Left ventricle myocardium superior (tissue), 1 donor: ENCODE measurements at regions not wholly inside any gene's neighbourhood (a gene's known extent, or its start where the extent isn't known, plus 50 kb on each side); places are given as distances from the start of the nearest gene placed in this dataset.

Source experiments
- ATAC-seq: fragments of 200-7000 bp; cut with Tn5 transposase; one replicate; pipeline ENCODE4 v1.9.1; 2020; ENCODE audit warnings: mild to moderate bottlenecking, moderate library complexity
- DNase-seq: peaks from one replicate; pipeline ENCODE4 v3.0.0-alpha.2; 2020
- intact Hi-C: fragments of 100-400 bp; cut with micrococcal nuclease; formaldehyde crosslinking; loops from one replicate; pipeline ENCODE4 v1.11.0; 2022
- donor health status: DM: no; HTN: yes; CAD: no; lungs with severe emphysema.

DNA sequence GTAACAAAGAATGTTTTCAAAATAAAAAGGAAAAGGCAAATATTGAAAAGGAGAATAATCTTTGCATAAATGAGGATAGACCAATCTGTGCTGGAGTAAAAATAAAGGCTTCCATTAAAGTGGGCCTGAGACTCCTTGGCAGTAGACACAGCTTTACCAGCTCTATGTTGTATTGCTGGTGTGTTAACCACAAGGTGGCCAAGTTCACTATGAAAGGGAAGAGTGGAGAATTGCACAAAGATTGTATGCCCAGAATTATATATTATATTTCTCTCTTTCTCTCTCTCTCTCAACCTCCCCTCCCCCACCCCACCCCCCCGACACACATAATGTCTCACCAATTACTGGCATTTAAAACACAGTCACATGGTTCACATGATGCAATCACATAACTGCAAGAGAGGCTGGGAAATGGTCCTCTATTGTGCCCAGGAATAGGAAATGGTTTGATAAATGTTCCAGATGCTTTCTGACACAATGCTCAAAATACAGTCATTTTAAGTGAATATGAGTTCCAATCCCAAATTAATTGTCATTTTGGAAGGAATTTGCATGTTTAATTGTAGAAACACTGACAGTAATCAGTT lies 222.6 kb upstream of the SYT1 start:
- intact Hi-C loops, result no loop called here

DNA sequence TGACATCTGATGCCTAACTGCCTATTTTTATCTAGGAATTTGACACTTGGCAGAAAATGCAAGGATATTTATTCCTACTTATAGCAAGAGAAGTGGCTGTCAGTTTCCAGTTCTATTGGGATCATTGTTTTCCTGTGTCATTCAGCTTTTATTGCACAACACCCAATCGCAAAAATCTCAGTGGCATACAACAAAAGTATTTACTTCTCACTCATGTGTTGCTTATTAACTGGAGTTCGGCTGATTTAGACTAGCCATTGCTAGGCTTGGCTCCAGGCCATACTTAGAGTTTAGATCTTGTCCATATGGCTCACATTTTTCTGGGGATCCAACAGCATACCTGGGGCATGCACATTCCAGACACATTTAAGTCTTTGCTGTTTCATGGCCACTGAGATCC lies 218.6 kb upstream of the SYT1 start:
- DNase-seq (no peak), ATAC-seq (no peak)
- intact Hi-C loops, result no loop called here

More for the DNA sequence above, 222.6 kb upstream of the SYT1 start:
- DNase-seq, result no peak
- ATAC-seq, result no peak

DNA sequence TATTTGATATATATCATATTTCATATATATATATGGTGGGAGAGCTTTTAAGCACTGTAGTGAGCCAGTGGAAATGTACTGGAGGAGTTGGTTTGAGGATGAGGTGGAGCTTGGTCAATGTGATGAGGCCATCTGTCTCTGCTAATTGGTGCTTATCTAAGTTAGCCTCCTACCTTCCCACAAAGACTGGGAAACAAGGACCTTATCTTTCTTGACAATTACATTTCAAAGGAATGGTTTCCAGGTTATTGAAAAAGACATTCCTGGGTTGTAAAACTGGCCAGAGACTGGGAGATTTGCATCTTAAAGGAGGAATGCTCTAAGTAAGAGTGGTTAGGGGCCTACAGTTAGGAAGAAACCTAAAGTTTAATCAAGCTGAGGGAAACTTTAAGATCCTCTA lies 212.8 kb upstream of the SYT1 start:
- DNase-seq (no peak), ATAC-seq (no peak)
- intact Hi-C loops, result no loop called here

DNA sequence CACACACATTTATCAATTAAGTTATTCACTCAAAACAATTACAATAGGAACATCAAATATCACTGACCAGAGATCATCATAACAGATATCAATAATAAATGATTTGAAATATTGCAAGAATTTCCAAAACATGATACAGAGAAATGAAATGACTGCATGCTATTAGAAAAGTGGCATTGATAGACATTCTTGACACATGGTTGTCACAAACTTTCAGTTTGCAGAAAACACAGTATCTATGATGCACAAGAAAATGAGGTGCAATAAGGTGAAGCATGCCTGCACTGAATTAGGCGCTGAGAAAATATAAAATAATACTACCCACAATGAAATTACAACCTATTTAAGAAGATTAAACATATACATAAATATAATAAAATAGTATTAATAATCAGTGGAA lies 198.0 kb upstream of the SYT1 start:
- ATAC-seq (no peak), DNase-seq (no peak)
- intact Hi-C loops, result no loop called here

DNA sequence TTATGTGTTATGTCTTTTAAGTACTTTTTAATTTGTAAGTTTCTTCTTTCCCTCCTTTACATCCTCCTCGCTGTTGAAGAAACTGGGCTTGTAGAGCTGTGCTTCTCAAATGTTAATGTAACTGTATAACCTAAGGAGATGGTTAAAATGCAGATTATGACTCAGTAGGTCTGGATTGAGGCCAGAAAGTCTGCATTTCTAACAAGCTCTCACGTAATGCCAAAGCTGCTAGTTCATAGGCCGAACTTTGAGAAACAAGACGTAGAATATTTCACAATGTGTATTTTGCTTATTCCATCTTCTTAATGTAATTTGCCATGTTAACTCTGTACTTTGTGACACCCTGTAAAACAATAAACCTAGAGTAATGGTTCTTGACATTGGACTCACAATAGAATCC lies 193.3 kb upstream of the SYT1 start:
- ATAC-seq (no peak), DNase-seq (no peak)
- intact Hi-C loops, result no loop called here

DNA sequence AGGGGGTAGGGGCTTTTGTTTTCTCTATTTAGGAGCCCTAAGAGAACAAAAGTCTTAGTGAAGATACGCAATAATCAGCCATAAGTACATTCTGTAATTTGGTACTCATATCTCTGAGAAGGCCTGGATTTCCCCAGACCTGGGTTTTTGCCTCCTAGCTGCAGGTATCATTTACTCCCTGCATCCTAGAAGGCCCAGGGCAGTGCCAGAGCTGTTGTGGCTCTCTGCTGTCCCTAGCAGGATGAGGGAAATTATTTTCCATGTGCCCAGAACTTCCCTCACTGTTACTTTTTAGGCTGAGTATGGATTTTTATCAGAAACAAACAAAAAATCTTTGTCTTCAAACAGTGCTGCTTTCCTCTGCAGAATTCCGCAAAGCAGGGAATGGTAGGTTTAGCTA lies 192.5 kb upstream of the SYT1 start:
- no peak for DNase-seq
- intact Hi-C loops, result no loop called here
- ATAC-seq, result no peak

DNA sequence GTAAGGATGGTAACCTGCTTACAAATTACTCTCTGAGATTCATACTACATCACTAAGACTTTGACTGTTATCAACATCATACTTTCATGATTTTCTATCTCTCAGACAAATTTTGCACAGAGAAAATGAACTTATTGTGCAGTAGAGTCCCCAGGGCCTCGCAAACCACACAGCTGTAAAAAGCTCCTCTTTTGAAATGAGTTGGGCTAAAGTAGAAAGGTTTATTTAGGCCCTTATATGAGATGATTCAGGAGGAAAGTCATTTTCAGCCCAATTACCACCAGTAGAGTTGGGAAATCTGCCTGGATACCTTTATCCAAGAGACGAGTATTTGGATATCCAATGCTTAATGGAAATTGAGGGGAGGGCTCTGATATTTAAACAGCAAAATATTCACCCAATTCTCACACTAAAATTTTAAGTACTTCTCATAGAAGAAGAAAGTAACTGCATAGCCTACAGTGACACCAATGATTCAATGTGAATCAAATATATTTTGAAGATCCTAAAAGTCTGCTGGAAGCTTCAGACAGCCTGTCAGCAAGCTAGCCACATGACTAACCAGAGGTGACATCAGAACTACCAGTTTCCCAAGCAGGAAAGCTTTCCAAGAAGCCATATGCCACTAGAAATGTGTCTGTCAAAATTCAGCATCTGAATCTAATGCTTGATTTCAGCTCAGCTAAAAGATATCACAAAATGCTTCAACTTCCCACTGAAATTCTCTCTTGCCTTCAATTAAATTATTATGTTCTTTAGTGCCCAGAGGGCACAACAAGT lies 190.1 kb upstream of the SYT1 start:
- ATAC-seq (no peak), DNase-seq (no peak)
- intact Hi-C loops, result no loop called here

DNA sequence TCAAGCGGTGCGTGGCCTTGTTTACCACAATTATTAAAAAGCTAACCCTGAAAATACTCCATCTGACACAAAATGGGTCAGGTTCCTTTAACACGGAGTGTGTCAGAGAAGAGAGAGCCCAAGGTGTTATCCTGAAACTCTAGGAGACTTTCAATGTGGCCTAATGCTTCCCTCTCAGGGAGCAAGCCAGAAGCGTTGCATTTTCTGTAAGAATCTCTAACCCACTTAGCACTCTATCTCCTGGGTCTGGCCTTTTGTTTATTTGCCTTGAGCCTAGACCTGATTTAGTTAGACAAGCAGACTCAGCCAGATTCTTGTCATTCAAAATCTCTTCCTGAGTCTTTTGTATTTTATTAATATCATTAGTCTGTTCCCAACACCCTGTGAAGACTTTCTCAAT lies 184.0 kb upstream of the SYT1 start:
- ATAC-seq (no peak), DNase-seq (no peak)
- intact Hi-C loops, result no loop called here

DNA sequence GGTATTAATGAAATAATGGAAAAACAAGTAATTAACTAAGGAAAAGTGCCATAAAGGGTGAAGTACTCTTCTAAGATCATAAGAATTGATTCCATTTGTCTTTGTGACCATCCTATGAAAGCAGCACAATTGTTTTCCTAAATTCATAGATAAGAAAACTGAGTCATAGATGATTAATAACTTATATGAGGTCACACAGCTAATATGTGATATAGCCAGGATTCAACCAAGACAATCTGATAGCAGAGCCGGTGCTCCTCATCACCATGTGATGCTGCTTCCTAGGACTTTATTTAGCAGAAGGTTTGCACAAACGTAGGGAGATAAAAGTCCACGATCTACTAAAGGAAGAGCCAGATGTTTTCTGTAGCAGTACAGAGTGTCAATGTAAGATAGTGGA lies 181.5 kb upstream of the SYT1 start:
- ATAC-seq (no peak), DNase-seq (no peak)
- intact Hi-C loops, result no loop called here

DNA sequence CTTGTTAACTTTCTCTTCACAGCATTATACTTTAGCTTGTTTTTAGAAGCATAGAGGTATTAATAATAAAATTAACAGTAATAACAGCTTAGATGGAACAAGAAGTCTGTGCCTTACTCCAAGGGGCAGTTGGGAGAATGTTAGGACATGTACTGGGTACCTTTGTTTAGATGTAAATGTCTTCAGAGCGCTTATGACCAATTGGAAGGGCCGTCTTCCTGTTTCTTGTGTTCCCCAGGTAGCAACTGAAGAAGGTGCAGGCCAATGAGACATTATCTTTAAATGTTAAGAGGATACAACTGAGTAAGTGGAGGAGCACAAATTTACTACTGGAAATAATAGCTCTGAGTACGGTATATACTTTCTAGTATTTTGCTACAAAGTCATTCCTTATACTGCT lies 180.9 kb upstream of the SYT1 start:
- DNase-seq (no peak), ATAC-seq (no peak)
- intact Hi-C loops, result no loop called here

DNA sequence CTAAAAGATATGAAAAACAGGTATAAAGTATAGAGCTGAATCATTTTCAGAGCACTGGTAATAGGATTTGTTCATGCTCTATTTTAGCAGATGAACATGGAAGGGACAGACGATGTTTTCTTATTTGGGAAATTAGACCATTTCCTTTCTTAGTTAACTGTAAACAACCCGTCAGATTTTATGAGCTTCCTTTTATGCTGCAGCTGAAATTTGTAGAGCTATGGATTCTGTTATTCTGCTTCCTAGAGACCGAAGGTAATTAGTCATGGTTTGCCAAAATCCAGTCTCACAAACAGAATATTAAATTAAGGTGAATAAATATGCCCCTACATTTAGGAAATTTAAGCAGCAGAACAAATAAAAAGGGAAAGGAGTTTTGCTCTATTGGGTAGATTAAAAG lies 180.2 kb upstream of the SYT1 start:
- intact Hi-C loops, result no loop called here
- no peak for DNase-seq
- ATAC-seq, result no peak

DNA sequence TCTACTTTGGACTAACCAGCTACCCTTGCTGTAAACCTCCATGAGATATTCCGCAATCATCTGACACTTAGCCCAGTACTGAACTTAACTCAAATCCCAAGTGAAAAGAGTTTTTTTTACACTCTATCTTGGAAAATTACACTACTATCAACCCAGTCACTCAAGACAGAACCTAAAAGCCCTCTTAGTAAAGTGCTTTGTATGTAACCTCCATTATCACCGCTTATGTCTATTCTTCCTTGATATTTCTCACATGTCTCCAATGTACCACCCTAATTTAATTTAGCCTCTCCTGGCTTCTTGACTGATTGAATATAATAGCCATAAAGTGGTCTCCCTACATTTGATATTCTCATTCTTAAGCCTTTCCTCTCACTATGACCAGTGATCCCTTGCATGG lies 168.8 kb upstream of the SYT1 start:
- DNase-seq (no peak), ATAC-seq (no peak)
- intact Hi-C loops, result no loop called here

DNA sequence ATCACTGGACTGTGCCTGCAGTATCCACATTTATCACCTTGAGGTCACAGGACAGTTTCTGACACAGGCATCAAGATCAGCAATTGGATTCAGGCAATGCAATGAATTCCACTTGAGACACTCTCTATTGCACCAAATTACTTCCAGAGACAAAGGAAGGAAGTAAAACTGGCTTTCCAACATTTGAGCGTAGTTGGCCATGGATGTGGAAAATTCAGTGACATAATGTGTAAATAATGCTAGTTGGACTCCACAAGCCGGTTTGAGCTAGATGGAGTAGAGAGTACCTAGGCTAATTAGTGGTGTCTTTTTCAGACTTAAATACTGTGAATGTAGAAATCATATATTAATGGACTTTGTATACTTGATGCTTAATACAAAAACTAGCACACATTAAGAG lies 168.3 kb upstream of the SYT1 start:
- intact Hi-C loops, result no loop called here
- DNase-seq (no peak), ATAC-seq (no peak)

DNA sequence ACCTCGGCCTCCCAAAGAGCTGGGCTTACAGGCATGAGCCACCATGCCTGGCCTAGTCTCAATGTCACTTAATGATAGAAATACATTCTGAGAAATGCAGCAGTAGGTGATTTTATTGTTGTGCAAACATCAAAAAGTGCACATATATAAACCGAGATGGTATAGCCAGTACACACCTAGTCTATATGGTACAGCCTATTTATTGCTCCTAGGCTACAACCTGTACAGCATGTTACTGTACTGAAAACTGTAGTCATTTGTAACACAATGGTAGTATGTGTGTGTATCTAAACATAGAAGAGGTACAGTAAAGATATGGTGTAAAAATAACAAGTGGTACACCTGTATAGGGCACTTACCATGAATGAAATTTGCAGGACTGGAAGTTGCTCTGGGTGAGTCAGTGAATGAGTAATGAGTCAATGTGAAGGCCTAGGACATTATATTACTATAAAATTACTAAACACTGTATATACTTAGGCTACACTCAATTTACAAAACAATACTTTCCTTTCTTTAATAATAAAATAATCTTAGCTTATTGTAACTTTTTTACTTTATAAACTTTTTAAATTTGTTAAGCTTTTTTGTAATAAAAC lies 166.7 kb upstream of the SYT1 start:
- no peak for DNase-seq
- intact Hi-C loops, result no loop called here
- no peak for ATAC-seq

DNA sequence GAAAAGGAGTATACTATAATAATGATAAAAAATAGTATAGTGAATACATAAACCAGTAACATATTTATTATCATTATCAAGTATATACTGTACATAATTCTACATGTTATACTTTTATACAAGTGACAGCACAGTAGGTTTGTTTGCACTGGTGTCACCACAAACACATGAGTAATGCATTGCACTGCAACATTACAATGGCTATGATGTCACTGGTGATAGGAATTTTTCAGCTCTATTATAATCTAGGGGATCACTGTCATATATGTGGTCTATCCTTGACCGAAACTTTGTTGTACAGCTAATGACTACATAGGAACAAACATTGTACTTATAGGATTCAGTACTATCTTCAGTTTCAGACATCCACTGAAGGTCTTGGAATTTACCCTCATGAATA lies 165.8 kb upstream of the SYT1 start:
- ATAC-seq (no peak), DNase-seq (no peak)
- intact Hi-C loops, result no loop called here

DNA sequence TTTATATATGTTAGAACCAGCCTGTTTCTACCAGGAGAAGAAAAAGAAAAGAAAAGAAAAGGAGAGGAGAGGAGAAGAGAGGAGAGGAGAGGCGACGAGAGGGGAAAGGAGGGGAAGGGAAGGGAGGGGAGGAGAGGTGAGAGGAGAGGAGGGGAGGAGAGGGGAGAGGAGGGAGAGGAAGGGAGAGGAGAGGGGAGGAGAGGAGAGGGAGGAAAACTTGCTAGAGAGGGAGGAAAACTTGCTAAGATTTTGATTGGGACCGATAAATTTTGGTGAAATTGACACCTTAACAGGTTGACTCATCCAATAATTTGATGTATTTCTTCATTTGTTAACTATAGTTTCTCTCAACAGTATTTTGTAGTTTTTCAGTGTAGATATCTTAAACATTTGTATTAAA lies 164.0 kb upstream of the SYT1 start:
- intact Hi-C loops, result no loop called here
- DNase-seq (no peak), ATAC-seq (no peak)

DNA sequence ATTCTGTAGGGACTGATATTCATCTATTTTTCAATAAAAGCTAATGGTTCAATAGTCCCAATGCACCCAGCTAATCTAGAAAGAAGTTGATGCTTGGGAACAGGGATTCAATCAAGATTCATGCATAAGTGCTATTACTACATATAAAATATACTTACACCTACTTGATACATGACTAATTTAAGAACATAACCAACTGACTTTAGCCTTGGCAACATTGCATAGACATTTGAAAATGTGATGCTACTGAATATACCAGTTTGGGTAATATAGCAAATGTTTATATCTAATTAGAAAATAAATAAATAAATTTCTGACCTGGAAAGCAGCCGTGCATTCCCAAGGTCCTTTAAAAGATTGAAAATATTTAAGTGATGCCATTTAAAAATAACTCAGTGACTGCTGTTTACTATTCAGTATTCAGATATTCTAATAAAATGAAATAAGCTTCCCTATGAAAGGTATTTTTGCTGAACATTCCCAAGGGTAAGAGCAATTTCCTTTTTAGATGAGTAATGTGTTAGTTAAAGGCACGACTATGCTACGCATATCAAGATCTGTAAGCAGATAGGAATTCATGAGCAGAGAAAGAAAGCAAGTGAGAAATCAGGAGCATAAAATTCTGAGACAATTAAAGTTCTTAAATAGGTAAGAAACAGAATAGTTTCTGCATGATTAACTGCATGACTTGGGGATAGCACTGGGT lies 160.6 kb upstream of the SYT1 start:
- intact Hi-C loops, result no loop called here
- ATAC-seq, result no peak
- no peak for DNase-seq

DNA sequence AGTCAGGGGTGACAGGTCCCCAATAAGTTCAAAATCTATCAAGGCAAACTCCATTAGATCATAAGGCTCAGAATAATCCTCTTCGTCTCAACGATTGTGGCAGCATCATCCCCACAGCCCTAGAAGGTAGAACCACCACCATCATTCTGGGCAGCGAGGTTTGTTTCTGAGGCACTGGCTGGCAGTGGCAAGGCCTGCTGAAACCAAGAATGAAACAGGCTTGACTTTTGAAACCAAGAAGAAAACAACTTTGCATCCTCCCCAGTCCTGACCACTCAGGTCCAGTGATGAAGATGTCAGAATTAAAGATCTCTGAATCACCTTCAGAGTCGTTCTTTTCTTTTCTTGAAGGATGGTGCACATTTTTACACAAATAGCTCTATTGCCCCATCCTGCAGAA lies 152.6 kb upstream of the SYT1 start:
- intact Hi-C loops, result no loop called here

DNA sequence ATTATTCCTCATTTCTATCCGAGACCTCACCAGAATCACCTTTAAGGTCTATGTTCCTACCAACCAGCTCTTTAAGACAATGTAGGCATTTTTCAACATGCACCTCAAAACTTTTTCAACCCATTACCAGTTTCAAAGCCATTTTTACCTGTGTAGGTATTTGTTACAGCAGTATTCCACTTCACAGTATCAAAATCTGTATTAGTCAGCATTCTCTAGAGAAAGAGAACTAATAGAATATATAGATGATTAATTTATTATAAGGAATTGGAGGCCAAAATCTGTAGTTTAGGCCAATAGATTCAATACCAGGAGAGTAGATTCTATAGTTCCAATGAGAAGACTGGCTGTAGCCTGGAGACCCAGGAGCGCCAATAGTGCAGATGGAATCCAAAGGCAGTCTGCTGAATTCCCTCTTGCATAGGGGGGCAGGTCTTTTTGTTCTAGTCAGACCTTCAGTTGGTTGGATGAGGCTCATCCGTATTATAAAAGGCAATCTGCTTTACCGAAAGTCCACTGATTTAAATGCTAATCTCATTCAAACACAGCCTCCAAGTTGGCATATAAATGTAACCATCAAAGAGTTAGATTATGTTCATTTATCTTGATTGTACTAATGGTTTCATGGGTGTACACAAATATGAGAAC lies 151.6 kb upstream of the SYT1 start:
- ATAC-seq, result no peak
- intact Hi-C loops, result no loop called here
- DNase-seq, result no peak

More for the DNA sequence above, 152.6 kb upstream of the SYT1 start:
- DNase-seq (no peak), ATAC-seq (no peak)

DNA sequence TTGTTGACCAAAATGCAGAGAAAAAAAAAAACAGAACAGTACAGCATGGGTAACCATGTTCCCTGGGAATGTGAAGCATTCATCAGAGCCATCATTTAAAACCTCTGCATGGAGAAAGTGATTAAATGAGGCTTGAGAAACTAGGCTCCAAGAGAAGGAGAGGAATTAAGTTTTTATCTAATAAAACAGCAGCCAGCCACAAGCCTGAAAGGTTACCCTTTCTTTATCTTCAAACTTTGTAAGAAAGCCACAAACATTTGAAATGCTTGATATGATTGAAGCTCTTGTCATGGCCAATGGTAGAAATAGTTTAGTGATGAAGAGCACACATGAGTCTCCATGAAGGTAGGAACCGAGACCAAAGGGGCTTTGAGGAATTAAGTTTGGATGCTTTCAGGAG lies 144.9 kb upstream of the SYT1 start:
- no peak for DNase-seq
- intact Hi-C loops, result no loop called here

More for the DNA sequence above, 144.9 kb upstream of the SYT1 start:
- no peak for ATAC-seq
